22Rv1 (cell line): ENCODE measurements at regions not wholly inside any gene's neighbourhood (a gene's known extent, or its start where the extent isn't known, plus 50 kb on each side); places are given as distances from the start of the nearest gene placed in this dataset.
"Not testable (repeated sequence)": the region's sequence is repeated elsewhere in the genome, so short reads cannot be mapped to it uniquely, and the experiment has no call there.

Source experiments
- H3K27ac ChIP-seq: fragments of 450-650 bp; 2 replicates; pipeline ENCODE4 v1.5.1; 2017
- CTCF ChIP-seq: fragments of 450-650 bp; IDR thresholded peaks from 2 replicates; pipeline ENCODE4 v1.5.1; 2017; ENCODE audit warnings: mild to moderate bottlenecking
- ZFX ChIP-seq: fragments of 450-650 bp; IDR thresholded peaks from 2 replicates; pipeline ENCODE4 v1.6.1; 2017; ENCODE audit warnings: antibody characterized with exemption, borderline replicate concordance

GRCh38 chr4:177517862-177518261 lies 75.6 kb upstream of the AGA start:
- TF ChIP-seq CTCF = no peak
- no peak for TF ChIP-seq ZFX
- no peak overlapping the region for H3K27ac ChIP-seq

- no peak for TF ChIP-seq ZFX
- no peak for TF ChIP-seq CTCF
- H3K27ac ChIP-seq = no peak overlapping the region
Observed at GRCh38 chr4:177519481-177520260, 77.4 kb upstream of the AGA start.

- no peak for TF ChIP-seq ZFX
- no peak for TF ChIP-seq CTCF
- H3K27ac ChIP-seq = no peak overlapping the region
Observed at GRCh38 chr4:177528620-177529019, 86.4 kb upstream of the AGA start.

GRCh38 chr4:177530561-177530960 lies 88.3 kb upstream of the AGA start:
- H3K27ac ChIP-seq = no peak overlapping the region
- TF ChIP-seq ZFX (no peak), CTCF (no peak)

- H3K27ac ChIP-seq = no peak overlapping the region
- TF ChIP-seq CTCF (no peak), ZFX (no peak)
Observed at GRCh38 chr4:177532358-177532757, 90.1 kb upstream of the AGA start.

- H3K27ac ChIP-seq = not testable (repeated sequence)
Observed at GRCh38 chr4:177534841-177535240, 92.6 kb upstream of the AGA start.

- H3K27ac ChIP-seq = no peak overlapping the region
- TF ChIP-seq ZFX (no peak), CTCF (no peak)
Observed at GRCh38 chr4:177546745-177547144, 104.5 kb upstream of the AGA start.

- no peak for TF ChIP-seq ZFX
- no peak for TF ChIP-seq CTCF
- H3K27ac ChIP-seq = no peak overlapping the region
Observed at GRCh38 chr4:177547985-177548384, 105.7 kb upstream of the AGA start.
